ENCODE measurements at regions not wholly inside any gene's neighbourhood (a gene's known extent, or its start where the extent isn't known, plus 50 kb on each side); places are given as distances from the start of the nearest gene placed in this dataset.

GRCh38 chr21:43337901-43338655, 88.9 kb downstream of the SIK1 start:
- TF ChIP-seq CTCF (IDR thresholded peaks at IDR 0.05; ENCODE audit: low read length) (no peak), EZH2 (IDR thresholded peaks at IDR 0.05; ENCODE audit: borderline replicate concordance, low read length) (no peak)
- 0 out of 2 replicates have a peak, but pooled peaks cover 3% of the 10 kb centered on the region for H3K27me3 ChIP-seq (ENCODE audit: insufficient read depth, low read length)
- H3F3A ChIP-seq (ENCODE audit: insufficient read depth, low read length), result no peaks in the 10 kb centered on the region
- H3K27ac ChIP-seq (ENCODE audit: low read depth, low read length, poor library complexity, severe bottlenecking), result no peak overlapping the region
- no peak overlapping the region for H3K4me2 ChIP-seq (ENCODE audit: low read length)
- no peak overlapping the region for H3K9ac ChIP-seq (ENCODE audit: low read length)
- no peaks in the 10 kb centered on the region for H3K36me3 ChIP-seq (ENCODE audit: insufficient read depth, low read length)
- H3K9me2 ChIP-seq (ENCODE audit: low read depth, low read length), result no peaks in the 10 kb centered on the region
- no peak overlapping the region for H3K4me3 ChIP-seq (ENCODE audit: low read depth, low read length, poor library complexity, severe bottlenecking)
- no peak overlapping the region for H2AFZ ChIP-seq (ENCODE audit: low read length)
- no peaks in the 10 kb centered on the region for H3K9me3 ChIP-seq (ENCODE audit: low read length)
- no peaks in the 10 kb centered on the region for H3K79me2 ChIP-seq (ENCODE audit: insufficient read depth, low read length)
- no peaks in the 10 kb centered on the region for H3K4me1 ChIP-seq (ENCODE audit: insufficient read depth, low read length, severe bottlenecking)
- H4K20me1 ChIP-seq (ENCODE audit: insufficient read depth, low read length), result no peaks in the 10 kb centered on the region

GRCh38 chr21:43335119-43335518, 91.8 kb downstream of the SIK1 start:
- Histone ChIP-seq H3K4me2 (ENCODE audit: low read length) (no peak overlapping the region), H3K9me3 (ENCODE audit: low read length) (no peaks in the 10 kb centered on the region)

GRCh38 chr21:43334214-43334958, 92.5 kb downstream of the SIK1 start:
- H3K79me2 ChIP-seq (ENCODE audit: insufficient read depth, low read length), result no peaks in the 10 kb centered on the region
- peaks cover under 1% of the 10 kb centered on the region; the same call in 1 of the 2 replicates for H3K27me3 ChIP-seq (ENCODE audit: insufficient read depth, low read length)
- no peaks in the 10 kb centered on the region for H3F3A ChIP-seq (ENCODE audit: insufficient read depth, low read length)
- no peak overlapping the region for H3K27ac ChIP-seq (ENCODE audit: low read depth, low read length, poor library complexity, severe bottlenecking)
- H3K4me1 ChIP-seq (ENCODE audit: insufficient read depth, low read length, severe bottlenecking), result no peaks in the 10 kb centered on the region
- TF ChIP-seq CTCF (IDR thresholded peaks at IDR 0.05; ENCODE audit: low read length), result no peak
- no peak for TF ChIP-seq EZH2 (IDR thresholded peaks at IDR 0.05; ENCODE audit: borderline replicate concordance, low read length)
- no peak overlapping the region for H3K4me3 ChIP-seq (ENCODE audit: low read depth, low read length, poor library complexity, severe bottlenecking)
- no peak overlapping the region for H3K4me2 ChIP-seq (ENCODE audit: low read length)
- H4K20me1 ChIP-seq (ENCODE audit: insufficient read depth, low read length), result no peaks in the 10 kb centered on the region
- H3K9me3 ChIP-seq (ENCODE audit: low read length), result no peaks in the 10 kb centered on the region
- no peaks in the 10 kb centered on the region for H3K36me3 ChIP-seq (ENCODE audit: insufficient read depth, low read length)
- no peak overlapping the region for H3K9ac ChIP-seq (ENCODE audit: low read length)
- H2AFZ ChIP-seq (ENCODE audit: low read length), result no peak overlapping the region
- no peaks in the 10 kb centered on the region for H3K9me2 ChIP-seq (ENCODE audit: low read depth, low read length)

More at GRCh38 chr21:43335119-43335518, 91.8 kb downstream of the SIK1 start:
- Histone ChIP-seq H3F3A (ENCODE audit: insufficient read depth, low read length) (no peaks in the 10 kb centered on the region), H4K20me1 (ENCODE audit: insufficient read depth, low read length) (no peaks in the 10 kb centered on the region), H3K9ac (ENCODE audit: low read length) (no peak overlapping the region), H2AFZ (ENCODE audit: low read length) (no peak overlapping the region), H3K4me1 (ENCODE audit: insufficient read depth, low read length, severe bottlenecking) (no peaks in the 10 kb centered on the region), H3K79me2 (ENCODE audit: insufficient read depth, low read length) (no peaks in the 10 kb centered on the region), H3K4me3 (ENCODE audit: low read depth, low read length, poor library complexity, severe bottlenecking) (no peak overlapping the region), H3K36me3 (ENCODE audit: insufficient read depth, low read length) (no peaks in the 10 kb centered on the region), H3K27ac (ENCODE audit: low read depth, low read length, poor library complexity, severe bottlenecking) (no peak overlapping the region), H3K27me3 (ENCODE audit: insufficient read depth, low read length) (no peaks in the 10 kb centered on the region; the same call in 1 of the 2 replicates), H3K9me2 (ENCODE audit: low read depth, low read length) (no peaks in the 10 kb centered on the region)
- TF ChIP-seq CTCF (IDR thresholded peaks at IDR 0.05; ENCODE audit: low read length) (no peak), EZH2 (IDR thresholded peaks at IDR 0.05; ENCODE audit: borderline replicate concordance, low read length) (no peak)
